ENCODE measurements at regions not wholly inside any gene's neighbourhood (a gene's known extent, or its start where the extent isn't known, plus 50 kb on each side); places are given as distances from the start of the nearest gene placed in this dataset.

DNA sequence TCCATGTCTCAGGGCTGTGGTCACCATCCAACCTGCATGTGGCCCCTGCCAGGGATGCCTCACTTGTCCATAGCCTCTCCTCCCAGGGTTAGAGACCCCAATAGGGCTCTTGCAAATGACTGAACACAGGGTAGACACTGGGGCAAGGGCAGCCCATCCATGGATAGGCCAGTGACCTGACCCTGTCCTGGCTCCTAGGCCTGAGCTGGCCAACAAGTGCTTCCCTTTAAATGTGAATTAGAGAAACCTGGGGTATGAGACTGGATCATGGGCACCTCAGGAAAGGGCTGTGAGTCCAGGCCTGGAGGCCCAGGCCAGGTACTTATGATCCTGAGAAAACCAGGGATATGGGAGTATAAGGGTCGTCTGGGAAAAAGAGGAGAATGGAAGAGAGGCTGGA lies 64.5 kb downstream of the COPS8 start:
- Histone ChIP-seq H3K36me3 (ENCODE audit: control insufficient read depth, insufficient read depth, low read length) (no peaks in the 10 kb centered on the region), H3K4me1 (ENCODE audit: control insufficient read depth, insufficient read depth, low read length) (no peaks in the 10 kb centered on the region), H3K27me3 (ENCODE audit: control insufficient read depth, insufficient read depth, low read length) (no peaks in the 10 kb centered on the region), H3K4me3 (ENCODE audit: low read depth, low read length) (no peak overlapping the region), H3K9me3 (ENCODE audit: control insufficient read depth, insufficient read depth, low read length) (no peaks in the 10 kb centered on the region), H3K9ac (ENCODE audit: low read depth, low read length) (no peak overlapping the region)

DNA sequence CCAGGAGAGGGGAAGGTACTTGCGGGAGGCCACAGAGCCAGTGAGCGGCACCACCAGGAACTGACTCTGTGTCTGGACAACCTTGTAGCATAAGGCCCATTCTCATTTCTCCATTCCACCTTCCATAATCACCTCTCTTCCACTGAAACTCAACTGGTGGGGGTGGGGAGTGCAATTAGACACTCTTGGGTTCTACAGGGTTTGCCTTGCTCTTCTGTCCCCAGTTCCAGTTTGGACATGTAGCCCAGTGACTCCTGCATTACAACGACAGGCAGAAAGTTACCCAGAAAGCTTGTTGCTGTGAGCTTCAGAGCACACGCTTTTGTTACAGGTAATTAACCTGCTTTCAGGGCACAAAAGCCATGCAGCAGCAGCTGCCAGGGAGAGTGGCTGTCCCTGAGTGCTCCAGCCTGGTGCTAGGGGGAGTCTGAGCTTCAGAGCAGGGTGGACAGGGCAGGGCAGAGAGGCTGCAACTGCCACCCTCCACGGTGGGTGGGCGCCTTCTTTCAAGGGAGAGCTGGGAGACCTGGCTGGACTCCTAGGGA lies 65.2 kb downstream of the COPS8 start:
- Histone ChIP-seq H3K36me3 (ENCODE audit: control insufficient read depth, insufficient read depth, low read length) (no peaks in the 10 kb centered on the region), H3K4me3 (ENCODE audit: low read depth, low read length) (no peak overlapping the region), H3K27me3 (ENCODE audit: control insufficient read depth, insufficient read depth, low read length) (no peaks in the 10 kb centered on the region), H3K4me1 (ENCODE audit: control insufficient read depth, insufficient read depth, low read length) (no peaks in the 10 kb centered on the region), H3K9me3 (ENCODE audit: control insufficient read depth, insufficient read depth, low read length) (no peaks in the 10 kb centered on the region), H3K9ac (ENCODE audit: low read depth, low read length) (no peak overlapping the region)

DNA sequence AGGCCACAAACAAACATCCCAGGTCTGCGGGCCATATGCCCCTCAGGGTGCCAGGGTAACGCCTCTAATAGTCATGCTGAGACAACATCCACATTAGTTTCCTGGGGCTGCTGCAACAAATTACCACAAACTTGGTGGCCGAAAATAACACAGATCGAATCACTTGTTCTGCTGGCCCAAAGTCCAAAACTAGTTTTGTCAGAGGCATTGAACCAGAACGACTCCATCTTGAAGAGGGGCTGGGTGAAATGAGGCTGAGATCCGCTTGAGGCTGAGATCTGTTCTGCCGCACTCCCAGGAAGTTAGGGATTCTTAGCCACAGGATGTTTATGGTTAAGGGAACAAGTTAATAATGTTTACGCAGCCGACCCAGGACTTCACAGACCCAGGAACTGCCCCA lies 66.7 kb downstream of the COPS8 start:
- H3K27me3 ChIP-seq (ENCODE audit: control insufficient read depth, insufficient read depth, low read length), result no peaks in the 10 kb centered on the region
- no peak overlapping the region for H3K4me3 ChIP-seq (ENCODE audit: low read depth, low read length)
- H3K36me3 ChIP-seq (ENCODE audit: control insufficient read depth, insufficient read depth, low read length), result no peaks in the 10 kb centered on the region
- no peaks in the 10 kb centered on the region for H3K9me3 ChIP-seq (ENCODE audit: control insufficient read depth, insufficient read depth, low read length)
- H3K9ac ChIP-seq (ENCODE audit: low read depth, low read length), result no peak overlapping the region
- no peaks in the 10 kb centered on the region for H3K4me1 ChIP-seq (ENCODE audit: control insufficient read depth, insufficient read depth, low read length)

DNA sequence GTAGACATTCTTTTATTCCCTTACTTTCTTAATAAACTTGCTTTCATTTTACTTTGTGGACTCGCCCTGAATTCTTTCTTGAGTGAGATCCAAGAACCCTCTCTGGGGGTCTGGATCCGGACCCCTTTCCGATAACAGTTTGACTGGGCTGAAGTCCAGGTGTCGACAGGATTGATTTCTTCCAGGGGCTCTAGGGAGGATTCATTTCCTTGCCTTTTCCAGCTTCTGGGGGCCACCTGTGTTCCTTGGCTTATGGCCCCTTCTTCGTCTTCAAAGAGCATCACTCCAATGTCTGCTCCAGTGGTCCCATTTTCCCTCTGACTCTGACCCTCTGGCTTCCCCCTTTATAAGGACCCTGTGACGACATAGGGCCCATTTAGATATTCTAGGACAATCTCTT lies 67.5 kb downstream of the COPS8 start:
- Histone ChIP-seq H3K4me1 (ENCODE audit: control insufficient read depth, insufficient read depth, low read length) (no peaks in the 10 kb centered on the region), H3K36me3 (ENCODE audit: control insufficient read depth, insufficient read depth, low read length) (no peaks in the 10 kb centered on the region), H3K9me3 (ENCODE audit: control insufficient read depth, insufficient read depth, low read length) (no peaks in the 10 kb centered on the region), H3K9ac (ENCODE audit: low read depth, low read length) (no peak overlapping the region), H3K4me3 (ENCODE audit: low read depth, low read length) (no peak overlapping the region), H3K27me3 (ENCODE audit: control insufficient read depth, insufficient read depth, low read length) (no peaks in the 10 kb centered on the region)

DNA sequence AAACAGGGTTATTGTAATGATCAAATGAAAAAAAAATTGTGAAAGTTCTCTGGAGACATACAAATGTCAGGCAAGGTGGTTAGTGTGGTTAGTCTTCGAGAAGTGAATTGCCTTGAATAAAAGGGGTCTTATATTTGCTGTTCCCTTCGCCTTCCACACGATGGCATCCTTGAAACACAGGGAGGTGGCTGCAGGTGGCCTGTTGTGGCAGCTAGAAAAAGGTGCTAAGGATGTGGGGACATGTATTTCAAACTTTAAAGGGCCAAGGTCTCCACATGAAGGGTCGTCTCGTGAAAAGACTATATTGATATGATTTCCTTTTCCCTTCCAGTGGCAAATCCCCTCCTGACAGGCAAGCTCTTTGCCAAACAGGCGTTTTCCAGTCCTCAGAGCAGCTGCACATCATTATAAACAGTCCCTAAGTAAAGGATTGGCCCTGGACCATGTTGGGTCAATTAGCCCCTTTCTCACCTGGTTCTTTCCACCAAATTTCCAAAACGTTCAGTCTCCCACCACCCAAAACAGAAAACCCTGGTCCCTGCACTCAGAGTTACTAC lies 68.5 kb downstream of the COPS8 start:
- no peaks in the 10 kb centered on the region for H3K27me3 ChIP-seq (ENCODE audit: control insufficient read depth, insufficient read depth, low read length)
- H3K9ac ChIP-seq (ENCODE audit: low read depth, low read length), result no peak overlapping the region
- no peaks in the 10 kb centered on the region for H3K36me3 ChIP-seq (ENCODE audit: control insufficient read depth, insufficient read depth, low read length)
- no peaks in the 10 kb centered on the region for H3K9me3 ChIP-seq (ENCODE audit: control insufficient read depth, insufficient read depth, low read length)
- no peak overlapping the region for H3K4me3 ChIP-seq (ENCODE audit: low read depth, low read length)
- H3K4me1 ChIP-seq (ENCODE audit: control insufficient read depth, insufficient read depth, low read length), result no peaks in the 10 kb centered on the region

DNA sequence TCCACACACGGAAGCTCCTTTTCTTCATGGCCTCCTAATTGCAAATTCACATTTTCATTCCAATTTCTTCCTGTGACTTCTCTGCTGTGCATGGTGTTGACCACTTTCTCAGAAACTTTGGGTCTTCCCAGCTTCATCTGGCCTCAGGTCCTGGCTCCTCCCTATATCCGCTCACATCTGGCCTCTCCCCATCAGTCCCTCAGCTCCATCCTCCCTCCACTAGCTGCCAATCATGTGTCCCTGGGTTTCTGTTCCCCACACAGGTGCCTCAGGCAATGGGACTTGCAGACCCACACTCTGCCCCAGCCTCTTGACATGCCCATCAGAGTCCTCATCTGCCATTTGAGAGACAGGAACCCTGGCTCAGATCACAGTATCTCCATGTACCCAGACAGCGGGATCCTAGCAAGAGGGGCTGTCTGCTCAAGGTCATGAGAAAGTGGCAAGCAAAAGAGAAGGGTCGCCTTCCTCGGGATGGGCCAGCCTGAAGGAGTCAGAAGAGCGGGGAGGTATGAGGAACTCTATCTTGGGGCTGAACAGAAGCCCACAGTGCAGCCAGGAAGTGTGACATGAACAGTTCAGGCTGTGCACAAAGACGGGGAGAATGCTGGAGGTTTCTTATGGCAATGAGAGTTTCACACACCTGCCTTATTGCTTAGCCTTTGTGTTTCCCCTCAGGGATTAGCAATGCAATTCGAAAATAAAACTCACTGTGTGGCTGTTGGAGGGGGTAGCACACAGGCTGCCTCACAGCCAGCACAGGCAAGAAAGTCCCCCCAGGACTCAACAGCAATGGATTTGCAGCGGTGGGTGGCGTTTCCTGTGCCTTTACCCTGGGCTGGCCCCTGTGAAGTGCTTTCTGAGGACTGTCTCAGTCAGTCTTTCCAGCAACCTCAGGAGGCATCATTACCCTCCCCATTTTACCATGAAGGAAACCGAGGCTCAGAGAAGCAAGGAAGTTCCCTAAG lies 69.5 kb downstream of the COPS8 start:
- Histone ChIP-seq H3K9me3 (ENCODE audit: control insufficient read depth, insufficient read depth, low read length) (no peaks in the 10 kb centered on the region), H3K4me1 (ENCODE audit: control insufficient read depth, insufficient read depth, low read length) (no peaks in the 10 kb centered on the region), H3K36me3 (ENCODE audit: control insufficient read depth, insufficient read depth, low read length) (no peaks in the 10 kb centered on the region), H3K27me3 (ENCODE audit: control insufficient read depth, insufficient read depth, low read length) (no peaks in the 10 kb centered on the region), H3K9ac (ENCODE audit: low read depth, low read length) (no peak overlapping the region), H3K4me3 (ENCODE audit: low read depth, low read length) (no peak overlapping the region)

DNA sequence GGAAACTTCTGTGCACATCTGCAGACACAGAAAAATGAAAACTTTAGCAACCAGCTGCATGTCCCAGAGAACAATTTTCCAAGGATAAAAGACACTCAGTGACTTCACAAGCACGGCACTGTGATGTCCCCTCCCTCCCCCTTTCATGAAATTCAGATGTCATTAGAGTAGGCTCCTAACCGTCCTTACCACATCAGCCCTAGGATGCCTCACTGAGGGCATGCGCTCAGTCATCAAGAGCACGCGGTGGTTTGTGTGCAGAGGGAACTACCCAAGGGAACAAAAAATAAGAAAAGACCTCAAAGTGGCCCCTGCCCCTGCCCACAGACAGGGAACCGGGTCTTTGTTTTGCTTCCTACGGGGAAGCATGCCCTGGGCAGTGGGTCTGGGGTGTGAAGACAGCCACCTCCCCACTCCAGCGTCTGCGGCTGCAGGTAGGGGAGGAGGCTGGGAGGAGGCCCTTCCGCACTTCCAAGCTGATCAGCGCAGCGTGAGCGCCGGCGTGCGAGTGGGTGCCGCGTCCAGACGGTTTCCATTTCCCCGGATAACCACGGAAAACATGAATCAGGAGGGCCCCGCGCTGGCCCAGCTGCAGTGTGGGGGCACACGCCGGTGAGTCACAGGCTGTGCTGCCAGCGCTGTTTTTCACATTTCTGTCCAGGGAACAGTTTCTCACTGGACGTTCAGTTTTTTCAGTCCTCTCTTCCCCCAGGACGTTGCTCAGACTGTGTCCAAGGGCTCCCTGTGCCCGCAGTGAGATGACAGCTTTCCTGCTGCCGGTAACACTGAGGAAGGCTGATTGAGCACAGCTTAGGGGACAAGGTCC lies 70.6 kb downstream of the COPS8 start:
- H3K9me3 ChIP-seq (ENCODE audit: control insufficient read depth, insufficient read depth, low read length), result no peaks in the 10 kb centered on the region
- no peak overlapping the region for H3K9ac ChIP-seq (ENCODE audit: low read depth, low read length)
- H3K27me3 ChIP-seq (ENCODE audit: control insufficient read depth, insufficient read depth, low read length), result no peaks in the 10 kb centered on the region
- no peak overlapping the region for H3K4me3 ChIP-seq (ENCODE audit: low read depth, low read length)
- no peaks in the 10 kb centered on the region for H3K4me1 ChIP-seq (ENCODE audit: control insufficient read depth, insufficient read depth, low read length)
- no peaks in the 10 kb centered on the region for H3K36me3 ChIP-seq (ENCODE audit: control insufficient read depth, insufficient read depth, low read length)

DNA sequence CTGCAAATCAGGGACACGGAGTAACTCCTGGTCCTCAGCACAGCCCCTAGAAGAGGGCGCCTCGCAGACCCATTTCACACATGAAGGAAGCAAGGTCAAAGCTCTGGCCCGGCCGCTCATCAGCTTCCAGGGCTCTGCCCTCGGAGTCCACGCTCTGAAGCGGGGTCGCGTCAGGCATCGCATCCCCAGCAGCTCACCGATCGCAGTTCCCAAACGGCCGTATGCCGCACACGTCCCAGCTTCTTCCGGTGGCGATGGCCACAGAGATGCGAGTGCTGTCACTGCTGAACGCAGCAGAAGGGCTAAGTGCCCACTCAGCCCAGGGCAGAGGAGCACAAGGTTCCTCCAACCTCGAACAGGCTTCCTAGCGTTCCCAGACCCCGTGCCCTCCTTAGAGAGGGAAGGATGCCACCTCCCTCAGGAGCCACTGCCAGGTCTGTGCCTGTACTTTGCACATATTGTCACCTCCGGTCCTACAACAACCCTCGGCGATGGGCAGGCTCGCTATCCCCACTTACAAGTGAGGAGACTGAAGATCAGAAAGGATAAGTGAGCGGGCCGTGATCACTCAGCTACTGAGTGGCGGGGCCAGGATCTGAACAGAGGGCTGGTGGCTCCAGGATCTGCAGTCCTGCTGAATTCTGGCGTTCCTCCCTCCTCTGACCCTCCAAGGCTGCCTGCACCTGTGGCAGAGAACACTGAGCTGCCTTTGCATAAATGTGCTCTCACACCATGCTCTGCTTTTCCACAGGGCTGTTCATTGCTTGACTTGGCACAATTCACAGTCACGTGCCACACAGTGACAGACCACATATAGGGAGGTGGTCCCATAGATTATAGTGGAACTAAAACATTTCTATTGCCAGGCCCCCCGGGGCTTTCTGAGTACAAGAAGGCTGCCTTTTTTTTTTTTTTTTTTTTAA lies 71.4 kb downstream of the COPS8 start:
- Histone ChIP-seq H3K9me3 (ENCODE audit: control insufficient read depth, insufficient read depth, low read length) (no peaks in the 10 kb centered on the region), H3K4me3 (ENCODE audit: low read depth, low read length) (no peak overlapping the region), H3K36me3 (ENCODE audit: control insufficient read depth, insufficient read depth, low read length) (no peaks in the 10 kb centered on the region), H3K9ac (ENCODE audit: low read depth, low read length) (no peak overlapping the region), H3K27me3 (ENCODE audit: control insufficient read depth, insufficient read depth, low read length) (no peaks in the 10 kb centered on the region), H3K4me1 (ENCODE audit: control insufficient read depth, insufficient read depth, low read length) (no peaks in the 10 kb centered on the region)

DNA sequence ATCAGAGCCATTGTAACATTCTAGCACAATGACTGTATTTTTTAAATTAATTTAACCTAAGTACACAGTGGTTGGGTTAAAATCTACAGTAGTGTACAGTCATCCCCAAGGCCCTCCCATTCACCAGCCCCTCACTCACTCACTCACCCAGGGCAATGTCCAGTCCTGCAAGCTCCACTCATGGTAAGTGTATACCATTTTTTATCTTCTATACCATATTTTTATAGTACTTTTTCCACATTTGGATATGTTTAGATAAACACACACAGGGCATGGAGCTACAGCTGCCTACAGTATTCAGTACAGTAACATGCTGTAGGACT lies 72.1 kb downstream of the COPS8 start:
- Histone ChIP-seq H3K9me3 (ENCODE audit: control insufficient read depth, insufficient read depth, low read length) (no peaks in the 10 kb centered on the region), H3K4me1 (ENCODE audit: control insufficient read depth, insufficient read depth, low read length) (no peaks in the 10 kb centered on the region), H3K4me3 (ENCODE audit: low read depth, low read length) (no peak overlapping the region), H3K36me3 (ENCODE audit: control insufficient read depth, insufficient read depth, low read length) (no peaks in the 10 kb centered on the region), H3K9ac (ENCODE audit: low read depth, low read length) (no peak overlapping the region), H3K27me3 (ENCODE audit: control insufficient read depth, insufficient read depth, low read length) (no peaks in the 10 kb centered on the region)

DNA sequence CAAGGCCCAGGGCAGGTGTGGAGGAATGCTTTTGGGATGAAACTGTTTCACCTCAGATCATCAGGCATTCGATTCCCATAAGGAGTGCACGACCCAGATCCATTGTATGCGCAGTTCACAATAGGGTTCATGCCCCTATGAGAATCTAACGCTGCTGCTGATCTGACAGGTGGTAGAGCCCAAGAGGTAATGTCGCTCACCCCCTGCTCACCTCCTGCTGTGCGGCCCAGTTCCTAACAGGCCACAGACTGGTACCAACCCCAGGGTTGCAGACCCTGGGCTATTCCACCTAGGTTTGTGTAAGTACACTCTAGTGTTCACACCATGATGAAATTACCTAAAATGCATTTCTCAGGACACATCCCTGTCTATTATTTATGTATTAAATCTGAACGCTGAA lies 72.5 kb downstream of the COPS8 start:
- H3K9ac ChIP-seq (ENCODE audit: low read depth, low read length), result no peak overlapping the region
- no peaks in the 10 kb centered on the region for H3K27me3 ChIP-seq (ENCODE audit: control insufficient read depth, insufficient read depth, low read length)
- H3K4me3 ChIP-seq (ENCODE audit: low read depth, low read length), result no peak overlapping the region
- H3K36me3 ChIP-seq (ENCODE audit: control insufficient read depth, insufficient read depth, low read length), result no peaks in the 10 kb centered on the region
- no peaks in the 10 kb centered on the region for H3K9me3 ChIP-seq (ENCODE audit: control insufficient read depth, insufficient read depth, low read length)
- H3K4me1 ChIP-seq (ENCODE audit: control insufficient read depth, insufficient read depth, low read length), result no peaks in the 10 kb centered on the region
